Right lobe of liver (tissue), 4 donors: ENCODE measurements at regions not wholly inside any gene's neighbourhood (a gene's known extent, or its start where the extent isn't known, plus 50 kb on each side); places are given as distances from the start of the nearest gene placed in this dataset.
"Not testable (repeated sequence)": the region's sequence is repeated elsewhere in the genome, so short reads cannot be mapped to it uniquely, and the experiment has no call there.

ENCODE experiments used
- POLR2A ChIP-seq: fragments of 450-650 bp; IDR thresholded peaks from one replicate; pipeline ENCODE4 v1.6.1; 2017; ENCODE audit warnings: antibody characterized with exemption, mild to moderate bottlenecking
- TF ChIP-seq, protein P1 (sequence below), 4 donors: fragments of 200-600 bp in 3 of 4; fragments of 450-650 bp in 1 of 4; IDR thresholded peaks; one replicate each; pipeline versions ENCODE4 v1.5.1 to v1.8.0; 2016 to 2022; ENCODE audit warnings: antibody characterized with exemption in 4 of 4, mild to moderate bottlenecking in 2 of 4
- donor health status: DM: no; HTN: no; CAD: no.
- donor health status: DM: no; HTN: no; CAD: no.
- donor health status: DM: no; HTN: yes; CAD: no.

DNA sequence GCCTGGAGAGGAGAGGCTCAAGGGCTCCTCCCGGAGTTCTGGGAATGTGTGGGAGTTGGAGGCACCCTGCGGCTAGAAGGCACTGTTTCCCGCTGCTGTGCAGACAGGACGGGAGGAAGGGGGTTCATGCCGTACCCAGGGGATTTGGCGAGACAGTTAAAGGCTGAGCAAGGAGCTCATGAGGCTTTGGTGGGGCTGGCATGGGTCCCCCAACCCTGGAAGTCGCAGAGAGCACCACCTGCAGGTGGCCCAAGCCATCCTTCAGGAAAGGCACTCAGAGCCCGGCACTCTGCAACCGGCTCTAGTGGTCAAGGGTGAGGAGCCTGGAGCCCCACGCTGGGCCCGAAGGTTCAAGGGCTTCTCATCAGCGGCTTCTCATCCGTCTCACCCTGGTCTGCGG, 138.2 kb downstream of the NPIPB11 start:
- TF ChIP-seq, protein P1, sequence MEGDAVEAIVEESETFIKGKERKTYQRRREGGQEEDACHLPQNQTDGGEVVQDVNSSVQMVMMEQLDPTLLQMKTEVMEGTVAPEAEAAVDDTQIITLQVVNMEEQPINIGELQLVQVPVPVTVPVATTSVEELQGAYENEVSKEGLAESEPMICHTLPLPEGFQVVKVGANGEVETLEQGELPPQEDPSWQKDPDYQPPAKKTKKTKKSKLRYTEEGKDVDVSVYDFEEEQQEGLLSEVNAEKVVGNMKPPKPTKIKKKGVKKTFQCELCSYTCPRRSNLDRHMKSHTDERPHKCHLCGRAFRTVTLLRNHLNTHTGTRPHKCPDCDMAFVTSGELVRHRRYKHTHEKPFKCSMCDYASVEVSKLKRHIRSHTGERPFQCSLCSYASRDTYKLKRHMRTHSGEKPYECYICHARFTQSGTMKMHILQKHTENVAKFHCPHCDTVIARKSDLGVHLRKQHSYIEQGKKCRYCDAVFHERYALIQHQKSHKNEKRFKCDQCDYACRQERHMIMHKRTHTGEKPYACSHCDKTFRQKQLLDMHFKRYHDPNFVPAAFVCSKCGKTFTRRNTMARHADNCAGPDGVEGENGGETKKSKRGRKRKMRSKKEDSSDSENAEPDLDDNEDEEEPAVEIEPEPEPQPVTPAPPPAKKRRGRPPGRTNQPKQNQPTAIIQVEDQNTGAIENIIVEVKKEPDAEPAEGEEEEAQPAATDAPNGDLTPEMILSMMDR (IDR thresholded peaks at IDR 0.05) = not testable (repeated sequence)
- TF ChIP-seq POLR2A = not testable (repeated sequence)
